RWPE2 (cell line): ENCODE measurements at regions not wholly inside any gene's neighbourhood (a gene's known extent, or its start where the extent isn't known, plus 50 kb on each side); places are given as distances from the start of the nearest gene placed in this dataset.
A peak's percentile ranks its signal among the peaks of the same experiment; 100 is the strongest.

ENCODE experiments used
- ATAC-seq: fragments of 200-7000 bp; cut with Tn5 transposase; 3 replicates; pipeline ENCODE4 v1.9.1; 2021; ENCODE audit warnings: low read depth
- DNase-seq: peaks from one replicate; pipeline ENCODE4 v3.0.0-alpha.2; 2020; ENCODE audit warnings: low spot score
- H3K27ac ChIP-seq: fragments of 450-650 bp; 2 replicates; pipeline ENCODE4 v1.5.1; 2017; ENCODE audit warnings: mild to moderate bottlenecking; ENCODE audit not compliant: poor library complexity, severe bottlenecking
- H3K27me3 ChIP-seq: fragments of 250-450 bp; sonication (Bioruptor Pico); 2 replicates; pipeline ENCODE4 v1.5.1; 2021; ENCODE audit warnings: mild to moderate bottlenecking, moderate library complexity; ENCODE audit not compliant: insufficient read depth, poor library complexity, severe bottlenecking
- H3K36me3 ChIP-seq: fragments of 250-450 bp; sonication (Bioruptor Pico); 2 replicates; pipeline ENCODE4 v1.5.1; 2020; ENCODE audit warnings: low read depth, mild to moderate bottlenecking, moderate library complexity
- H3K4me1 ChIP-seq: fragments of 250-450 bp; sonication (Bioruptor Pico); 2 replicates; pipeline ENCODE4 v1.5.1; 2021; ENCODE audit warnings: mild to moderate bottlenecking, moderate library complexity; ENCODE audit not compliant: insufficient read depth, poor library complexity, severe bottlenecking
- H3K4me3 ChIP-seq: fragments of 250-450 bp; sonication (Bioruptor Pico); 2 replicates; pipeline ENCODE4 v1.5.1; 2021; ENCODE audit warnings: mild to moderate bottlenecking, moderate library complexity; ENCODE audit not compliant: severe bottlenecking
- H3K9me3 ChIP-seq: fragments of 250-450 bp; sonication (Bioruptor Pico); 2 replicates; pipeline ENCODE4 v1.5.1; 2021; ENCODE audit warnings: mild to moderate bottlenecking, moderate library complexity; ENCODE audit not compliant: severe bottlenecking
- CTCF ChIP-seq: fragments of 450-650 bp; IDR thresholded peaks from one replicate; pipeline ENCODE4 v1.5.1; 2017; ENCODE audit warnings: mild to moderate bottlenecking, moderate library complexity; ENCODE audit not compliant: poor library complexity, severe bottlenecking

- Histone ChIP-seq H3K36me3 (no peaks in the 10 kb centered on the region), H3K27ac (no peak overlapping the region), H3K4me1 (no peaks in the 10 kb centered on the region), H3K4me3 (no peak overlapping the region), H3K9me3 (no peaks in the 10 kb centered on the region), H3K27me3 (no peaks in the 10 kb centered on the region)
- ATAC-seq (no peak), DNase-seq (no peak)
- TF ChIP-seq CTCF: no peak
Observed at GRCh38 chr1:106646816-106647215, 409.7 kb upstream of the PRMT6 start.

GRCh38 chr1:106651028-106651762 is 405.3 kb upstream of the PRMT6 start:
- DNase-seq: no peak
- TF ChIP-seq CTCF: peak; percentile 6
- no peaks in the 10 kb centered on the region for H3K36me3 ChIP-seq
- no peak overlapping the region for H3K4me3 ChIP-seq
- H3K9me3 ChIP-seq: no peaks in the 10 kb centered on the region
- no peak for ATAC-seq
- H3K4me1 ChIP-seq: no peaks in the 10 kb centered on the region
- no peaks in the 10 kb centered on the region for H3K27me3 ChIP-seq
- H3K27ac ChIP-seq: no peak overlapping the region

- Histone ChIP-seq H3K4me3 (no peak overlapping the region), H3K27ac (no peak overlapping the region), H3K36me3 (no peaks in the 10 kb centered on the region), H3K9me3 (no peaks in the 10 kb centered on the region), H3K27me3 (no peaks in the 10 kb centered on the region), H3K4me1 (no peaks in the 10 kb centered on the region)
- TF ChIP-seq CTCF: no peak
- peak; percentile 44; the same call in 1 of the 3 replicates for ATAC-seq
- no peak for DNase-seq
Observed at GRCh38 chr1:106659490-106660244, 396.8 kb upstream of the PRMT6 start.

- TF ChIP-seq CTCF: no peak
- H3K27ac ChIP-seq: no peak overlapping the region
- DNase-seq (no peak), ATAC-seq (no peak)
- H3K27me3 ChIP-seq: no peaks in the 10 kb centered on the region
- H3K4me3 ChIP-seq: no peak overlapping the region
- no peaks in the 10 kb centered on the region for H3K9me3 ChIP-seq
- peaks cover 37% of the 10 kb centered on the region for H3K4me1 ChIP-seq
- H3K36me3 ChIP-seq: no peaks in the 10 kb centered on the region
Observed at GRCh38 chr1:106675558-106675957, 380.9 kb upstream of the PRMT6 start.

GRCh38 chr1:106676021-106676420 is 380.5 kb upstream of the PRMT6 start:
- H3K27me3 ChIP-seq: no peaks in the 10 kb centered on the region
- TF ChIP-seq CTCF: no peak
- no peaks in the 10 kb centered on the region for H3K9me3 ChIP-seq
- H3K4me3 ChIP-seq: no peak overlapping the region
- ATAC-seq (peak; percentile 55), DNase-seq (no peak)
- H3K27ac ChIP-seq: no peak overlapping the region
- no peaks in the 10 kb centered on the region for H3K36me3 ChIP-seq
- H3K4me1 ChIP-seq: peaks cover 37% of the 10 kb centered on the region
